GM12878 (cell line): ENCODE measurements at regions not wholly inside any gene's neighbourhood (a gene's known extent, or its start where the extent isn't known, plus 50 kb on each side); places are given as distances from the start of the nearest gene placed in this dataset.

Experiments used
- ATAC-seq: fragments of 200-7000 bp; cut with Tn5 transposase; 3 replicates; pipeline ENCODE4 v1.9.1; 2020; ENCODE audit warnings: mild to moderate bottlenecking, moderate library complexity
- BruUV-seq: library from RNA; stranded (reverse); fragments of 400-500 nt; replicated peaks from 2 replicates; lab custom pipeline; 2021; lab: Mats Ljungman, UMichigan
- CTCF ChIA-PET: fragments of 300-600 bp; sonication (Branson Sonifier 250); formaldehyde crosslinking; extraction: SDS; loops from one replicate; lab custom pipeline; 2021; ENCODE audit warnings: inconsistent platforms; lab: Yijun Ruan, JAX
- POLR2A ChIA-PET: fragments of 350-600 bp; formaldehyde crosslinking; extraction: SDS; loops from one replicate; lab custom pipeline; 2021; ENCODE audit warnings: inconsistent platforms; lab: Charles Lee
- RAD21 ChIA-PET: fragments of 300-600 bp; sonication (Branson Sonifier 250); formaldehyde crosslinking; loops from one replicate; lab custom pipeline; 2023; ENCODE audit warnings: antibody characterized with exemption; ENCODE audit not compliant: unreplicated experiment; lab: Charles Lee
- SMC1A ChIA-PET: fragments of 300-600 bp; sonication (Branson Sonifier 250); formaldehyde crosslinking; loops from one replicate; lab custom pipeline; 2023; ENCODE audit not compliant: unreplicated experiment, uncharacterized antibody; lab: Charles Lee
- DNase-seq: peaks from one replicate; pipeline ENCODE4 v3.0.0-alpha.2; 2011; ENCODE audit warnings: low read depth, low spot score
- FAIRE-seq: peaks from 3 replicates; lab custom pipeline; 2011; peaks lifted over from hg19 to GRCh38; lab: Jason Lieb, UNC
- H2AFZ ChIP-seq: 2 replicates; pipeline ENCODE4 v1.6.0; 2011; ENCODE audit warnings: low read depth, low read length, control low read depth; ENCODE audit not compliant: control insufficient read depth
- H3K27ac ChIP-seq: 2 replicates; pipeline ENCODE4 v1.5.1; 2011; ENCODE audit warnings: control low read depth; ENCODE audit not compliant: control insufficient read depth, insufficient read depth
- H3K27me3 ChIP-seq, 2 experiments: replicated peaks in 1 of 2; 2 replicates each; pipeline versions ENCODE4 v1.6.0 to v1.6.1; 2011; ENCODE audit warnings: low read length in 1 of 2; ENCODE audit not compliant: control insufficient read depth in 2 of 2, insufficient read depth in 2 of 2
- H3K36me3 ChIP-seq, 2 experiments: 2 replicates each; pipeline ENCODE4 v1.5.1; 2011; ENCODE audit warnings: low read length in 1 of 2; ENCODE audit not compliant: control insufficient read depth in 2 of 2, insufficient read depth in 2 of 2
- H3K4me1 ChIP-seq: 2 replicates; pipeline ENCODE4 v1.6.1; 2011; ENCODE audit warnings: mild to moderate bottlenecking, low read length, moderate library complexity, mixed read lengths; ENCODE audit not compliant: control insufficient read depth, insufficient read depth
- H3K4me2 ChIP-seq: 2 replicates; pipeline ENCODE4 v1.6.0; 2011; ENCODE audit warnings: control low read depth; ENCODE audit not compliant: control insufficient read depth, insufficient read depth
- H3K4me3 ChIP-seq: fragments of 200-600 bp; sonication (generic); 2 replicates; pipeline ENCODE4 v1.5.1; 2016
- H3K79me2 ChIP-seq: 2 replicates; pipeline ENCODE4 v1.6.0; 2011; ENCODE audit warnings: low read length; ENCODE audit not compliant: control insufficient read depth, insufficient read depth
- H3K9ac ChIP-seq: 2 replicates; pipeline ENCODE4 v1.8.0; 2011; ENCODE audit warnings: low read length, control low read depth, mixed read lengths; ENCODE audit not compliant: control insufficient read depth, insufficient read depth
- H3K9me3 ChIP-seq: replicated peaks from 3 replicates; pipeline ENCODE4 v1.5.1; 2011; ENCODE audit warnings: mild to moderate bottlenecking, low read length; ENCODE audit not compliant: control insufficient read depth, insufficient read depth
- H4K20me1 ChIP-seq: 2 replicates; pipeline ENCODE4 v1.6.0; 2011; ENCODE audit not compliant: control insufficient read depth, insufficient read depth
- CEBPZ ChIP-seq: fragments of 150-350 bp; IDR thresholded peaks from 2 replicates; pipeline ENCODE4 v1.6.1; 2016; ENCODE audit warnings: low read depth, low read length
- ETV6 ChIP-seq, 2 experiments: fragments of 450-650 bp in 1 of 2; IDR thresholded peaks in 1 of 2; conservative IDR thresholded peaks in 1 of 2; 2 replicates each; pipeline ENCODE4 v1.6.1; 2014; ENCODE audit warnings: antibody characterized with exemption in 1 of 2, borderline replicate concordance in 1 of 2, low read depth in 1 of 2, mild to moderate bottlenecking in 1 of 2, moderate library complexity in 1 of 2
- FOXK2 ChIP-seq: fragments of 450-650 bp; IDR thresholded peaks from 2 replicates; pipeline ENCODE4 v1.6.1; 2017; ENCODE audit warnings: mild to moderate bottlenecking, moderate library complexity
- MXI1 ChIP-seq: fragments of 150-350 bp; IDR thresholded peaks from 2 replicates; pipeline ENCODE4 v1.6.1; 2011; ENCODE audit warnings: low read depth, mild to moderate bottlenecking, inconsistent platforms, low read length, improper control_type of control experiment
- MYB ChIP-seq: fragments of 150-350 bp; IDR thresholded peaks from 2 replicates; pipeline ENCODE4 v1.6.1; 2014; ENCODE audit warnings: mild to moderate bottlenecking, low read depth, low read length, borderline replicate concordance
- NR2C2 ChIP-seq: IDR thresholded peaks from 2 replicates; pipeline ENCODE4 v1.6.1; 2011; ENCODE audit warnings: borderline replicate concordance, low read depth; ENCODE audit not compliant: control insufficient read depth, insufficient read length
- PKNOX1 ChIP-seq: fragments of 450-650 bp; IDR thresholded peaks from 2 replicates; pipeline ENCODE4 v1.6.1; 2016; ENCODE audit warnings: mild to moderate bottlenecking
- PML ChIP-seq: IDR thresholded peaks from 2 replicates; pipeline ENCODE4 v1.6.1; 2012; ENCODE audit warnings: low read length, inconsistent platforms
- STAT3 ChIP-seq: IDR thresholded peaks from 2 replicates; pipeline ENCODE4 v1.6.1; 2011; ENCODE audit warnings: low read depth, low read length, improper control_type of control experiment
- ZBTB40 ChIP-seq: fragments of 450-650 bp; IDR thresholded peaks from 2 replicates; pipeline ENCODE4 v1.6.1; 2016; ENCODE audit warnings: mild to moderate bottlenecking, moderate library complexity, borderline replicate concordance
- ZNF622 ChIP-seq: fragments of 450-650 bp; IDR thresholded peaks from 2 replicates; pipeline ENCODE4 v1.6.1; 2017; ENCODE audit warnings: mild to moderate bottlenecking, inconsistent platforms
- in situ Hi-C: fragments of 300-500 bp; cut with MboI; formaldehyde crosslinking; loops from 9 replicates; pipeline ENCODE4 v1.14.3; 2018; ENCODE audit warnings: mixed read lengths
- intact Hi-C: fragments of 100-400 bp; cut with micrococcal nuclease; formaldehyde crosslinking; loops from one replicate; pipeline ENCODE4 v1.14.2; 2022; ENCODE audit not compliant: unreplicated experiment
- TF ChIP-seq, protein P1 (sequence below): IDR thresholded peaks from 2 replicates; pipeline ENCODE4 v1.6.1; 2011; ENCODE audit warnings: mild to moderate bottlenecking, low read depth, low read length, moderate library complexity; ENCODE audit not compliant: insufficient replicate concordance

- no peak for TF ChIP-seq PKNOX1
Measured at GRCh38 chr13:34128661-34129060, 310.7 kb downstream of the RFC3 start (continued).

DNA sequence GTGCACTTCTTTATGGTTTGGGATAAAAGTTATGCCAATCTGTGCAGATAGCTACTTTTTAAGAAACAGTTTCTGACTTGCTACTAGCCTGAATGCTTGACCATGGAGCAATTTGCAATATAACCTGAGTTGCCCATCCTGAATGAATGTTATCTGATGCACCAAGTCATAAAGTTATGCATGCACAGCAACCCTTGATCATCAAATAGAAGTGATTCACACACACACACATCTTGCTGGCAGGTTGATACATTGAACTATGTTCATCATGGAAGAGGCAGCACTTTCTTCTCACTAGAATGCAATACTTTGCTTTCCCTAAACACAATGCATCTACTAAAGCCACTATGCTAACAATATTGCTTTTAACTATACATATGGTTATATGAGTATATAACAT lies 311.5 kb downstream of the RFC3 start:
- no peak overlapping the region for H2AFZ ChIP-seq
- H3K27me3 ChIP-seq: no peaks in the 10 kb centered on the region
- FAIRE-seq: no peak
- H3K4me3 ChIP-seq: no peak overlapping the region
- H3K36me3 ChIP-seq: no peaks in the 10 kb centered on the region
- H3K4me2 ChIP-seq: no peak overlapping the region
- DNase-seq: no peak
- in situ Hi-C loops: no loop called here
- no peaks in the 10 kb centered on the region for H3K9me3 ChIP-seq
- no peaks in the 10 kb centered on the region for H3K79me2 ChIP-seq
- H3K4me1 ChIP-seq: no peaks in the 10 kb centered on the region
- H3K27ac ChIP-seq: no peak overlapping the region
- no peak overlapping the region for H3K9ac ChIP-seq
- no peaks in the 10 kb centered on the region for H4K20me1 ChIP-seq
- RAD21 ChIA-PET: no interaction called here
- SMC1A ChIA-PET: no interaction called here
- intact Hi-C loops: no loop called here
- BruUV-seq: no TSS peak
- ATAC-seq: no peak
- POLR2A ChIA-PET: no interaction called here
- CTCF ChIA-PET: no interaction called here
- TF ChIP-seq STAT3 (no peak), FOXK2 (no peak), ZBTB40 (no peak), NR2C2 (no peak), ETV6 (conservative IDR thresholded peaks at IDR 0.05 in 1 of 2, IDR thresholded peaks at IDR 0.05 in 1 of 2; ENCODE audit: borderline replicate concordance in 1 of 2, low read depth in 1 of 2) (no peak), CEBPZ (no peak), MYB (no peak), PML (no peak), ZNF622 (no peak), MXI1 (no peak), PKNOX1 (no peak)
- TF ChIP-seq, protein P1, sequence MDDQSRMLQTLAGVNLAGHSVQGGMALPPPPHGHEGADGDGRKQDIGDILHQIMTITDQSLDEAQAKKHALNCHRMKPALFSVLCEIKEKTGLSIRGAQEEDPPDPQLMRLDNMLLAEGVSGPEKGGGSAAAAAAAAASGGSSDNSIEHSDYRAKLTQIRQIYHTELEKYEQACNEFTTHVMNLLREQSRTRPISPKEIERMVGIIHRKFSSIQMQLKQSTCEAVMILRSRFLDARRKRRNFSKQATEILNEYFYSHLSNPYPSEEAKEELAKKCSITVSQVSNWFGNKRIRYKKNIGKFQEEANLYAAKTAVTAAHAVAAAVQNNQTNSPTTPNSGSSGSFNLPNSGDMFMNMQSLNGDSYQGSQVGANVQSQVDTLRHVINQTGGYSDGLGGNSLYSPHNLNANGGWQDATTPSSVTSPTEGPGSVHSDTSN: no peak
